Body of pancreas (tissue), 4 donors: ENCODE measurements at regions not wholly inside any gene's neighbourhood (a gene's known extent, or its start where the extent isn't known, plus 50 kb on each side); places are given as distances from the start of the nearest gene placed in this dataset.

ENCODE experiments used
- POLR2A ChIP-seq, 3 donors: fragments of 450-650 bp; IDR thresholded peaks; one replicate each; pipeline ENCODE4 v1.6.1; 2016; ENCODE audit warnings: antibody characterized with exemption in 3 of 3, mild to moderate bottlenecking in 2 of 3
- TF ChIP-seq, protein P1 (sequence below), 7 experiments: fragments of 450-650 bp in 4 of 7; fragments of 200-600 bp in 3 of 7; sonication (generic) in 3 of 7; IDR thresholded peaks; one replicate each; pipeline ENCODE4 v1.5.1; 2016 to 2019; ENCODE audit warnings: antibody characterized with exemption in 7 of 7

DNA sequence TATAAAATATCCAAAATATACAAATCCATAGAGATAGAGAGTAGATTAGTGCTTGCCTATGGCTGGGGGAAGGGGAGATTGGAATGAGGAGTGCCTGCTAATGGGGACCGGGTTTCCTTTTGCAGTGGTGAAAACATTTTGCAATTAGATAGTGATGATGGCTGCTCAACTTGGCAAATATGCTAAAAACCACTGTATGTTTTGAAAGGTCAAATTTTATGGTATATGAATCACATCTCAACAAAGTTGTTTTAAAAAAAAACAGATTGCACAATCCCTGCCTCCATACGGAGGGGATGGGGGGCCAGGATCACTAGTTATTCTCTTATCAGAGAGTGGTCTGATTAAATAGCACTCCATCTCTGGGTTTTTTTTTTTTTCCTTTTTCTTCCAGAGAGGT is 76.9 kb upstream of the RIPOR2 start:
- TF ChIP-seq, protein P1, sequence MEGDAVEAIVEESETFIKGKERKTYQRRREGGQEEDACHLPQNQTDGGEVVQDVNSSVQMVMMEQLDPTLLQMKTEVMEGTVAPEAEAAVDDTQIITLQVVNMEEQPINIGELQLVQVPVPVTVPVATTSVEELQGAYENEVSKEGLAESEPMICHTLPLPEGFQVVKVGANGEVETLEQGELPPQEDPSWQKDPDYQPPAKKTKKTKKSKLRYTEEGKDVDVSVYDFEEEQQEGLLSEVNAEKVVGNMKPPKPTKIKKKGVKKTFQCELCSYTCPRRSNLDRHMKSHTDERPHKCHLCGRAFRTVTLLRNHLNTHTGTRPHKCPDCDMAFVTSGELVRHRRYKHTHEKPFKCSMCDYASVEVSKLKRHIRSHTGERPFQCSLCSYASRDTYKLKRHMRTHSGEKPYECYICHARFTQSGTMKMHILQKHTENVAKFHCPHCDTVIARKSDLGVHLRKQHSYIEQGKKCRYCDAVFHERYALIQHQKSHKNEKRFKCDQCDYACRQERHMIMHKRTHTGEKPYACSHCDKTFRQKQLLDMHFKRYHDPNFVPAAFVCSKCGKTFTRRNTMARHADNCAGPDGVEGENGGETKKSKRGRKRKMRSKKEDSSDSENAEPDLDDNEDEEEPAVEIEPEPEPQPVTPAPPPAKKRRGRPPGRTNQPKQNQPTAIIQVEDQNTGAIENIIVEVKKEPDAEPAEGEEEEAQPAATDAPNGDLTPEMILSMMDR (IDR thresholded peaks at IDR 0.05): no peak
- no peak for TF ChIP-seq POLR2A (IDR thresholded peaks at IDR 0.05)
